ENCODE measurements at regions not wholly inside any gene's neighbourhood (a gene's known extent, or its start where the extent isn't known, plus 50 kb on each side); places are given as distances from the start of the nearest gene placed in this dataset.
"Not testable (repeated sequence)": the region's sequence is repeated elsewhere in the genome, so short reads cannot be mapped to it uniquely, and the experiment has no call there.

- DNase-seq: no peak
These were observed 77.6 kb upstream of the FRMPD4 start for GRCh38 chrX:12060489-12061260.

- no peak for DNase-seq
These were observed 73.0 kb upstream of the FRMPD4 start for GRCh38 chrX:12065251-12065650.

- DNase-seq: no peak
These were observed 62.2 kb upstream of the FRMPD4 start for GRCh38 chrX:12076046-12076445.

- no peak for DNase-seq
These were observed 58.0 kb upstream of the FRMPD4 start for GRCh38 chrX:12080265-12080664.

- not testable (repeated sequence) for DNase-seq
These were observed 55.3 kb upstream of the FRMPD4 start for GRCh38 chrX:12082959-12083358.

Data from CD4-positive, alpha-beta T cell treated with Interleukin-4 for 1 hour (primary cell).